ENCODE measurements at regions not wholly inside any gene's neighbourhood (a gene's known extent, or its start where the extent isn't known, plus 50 kb on each side); places are given as distances from the start of the nearest gene placed in this dataset.

- no TSS peak for BruUV-seq (replicated peaks)
- H3K27me3 Mint-ChIP-seq (ENCODE audit: unreplicated experiment), result peaks cover 76% of the 10 kb centered on the region
- H3K4me1 Mint-ChIP-seq (ENCODE audit: low read depth, unreplicated experiment), result no peaks in the 10 kb centered on the region
- no peak overlapping the region for H3K27ac Mint-ChIP-seq (ENCODE audit: unreplicated experiment)
- intact Hi-C loops (cut with micrococcal nuclease; ENCODE audit: unreplicated experiment), result no loop called here
- no peak for TF ChIP-seq CTCF (IDR thresholded peaks at IDR 0.05; ENCODE audit: unreplicated experiment)
- CTCF ChIA-PET, result no interaction called here
- no peaks in the 10 kb centered on the region for H3K36me3 Mint-ChIP-seq (ENCODE audit: insufficient read depth, unreplicated experiment)
- no peak overlapping the region for H3K4me3 Mint-ChIP-seq (ENCODE audit: low read depth, unreplicated experiment)
- DNase-seq, result no peak
- H3K9me3 Mint-ChIP-seq (ENCODE audit: low read depth, unreplicated experiment), result peaks cover 4% of the 10 kb centered on the region
Measured at GRCh38 chr1:5686925-5687706, 305.1 kb downstream of the NPHP4 start.

GRCh38 chr1:5686195-5686594, 306.0 kb downstream of the NPHP4 start:
- peaks cover 4% of the 10 kb centered on the region for H3K9me3 Mint-ChIP-seq (ENCODE audit: low read depth, unreplicated experiment)
- no peaks in the 10 kb centered on the region for H3K36me3 Mint-ChIP-seq (ENCODE audit: insufficient read depth, unreplicated experiment)
- H3K4me3 Mint-ChIP-seq (ENCODE audit: low read depth, unreplicated experiment), result no peak overlapping the region
- no TSS peak for BruUV-seq (replicated peaks)
- no peak overlapping the region for H3K27ac Mint-ChIP-seq (ENCODE audit: unreplicated experiment)
- H3K27me3 Mint-ChIP-seq (ENCODE audit: unreplicated experiment), result peaks cover 67% of the 10 kb centered on the region
- H3K4me1 Mint-ChIP-seq (ENCODE audit: low read depth, unreplicated experiment), result no peaks in the 10 kb centered on the region
- CTCF ChIA-PET, result no interaction called here
- no peak for DNase-seq
- intact Hi-C loops (cut with micrococcal nuclease; ENCODE audit: unreplicated experiment), result no loop called here
- no peak for TF ChIP-seq CTCF (IDR thresholded peaks at IDR 0.05; ENCODE audit: unreplicated experiment)

- peaks cover 4% of the 10 kb centered on the region for H3K9me3 Mint-ChIP-seq (ENCODE audit: low read depth, unreplicated experiment)
- no peak overlapping the region for H3K4me3 Mint-ChIP-seq (ENCODE audit: low read depth, unreplicated experiment)
- intact Hi-C loops (cut with micrococcal nuclease; ENCODE audit: unreplicated experiment), result no loop called here
- no peak overlapping the region for H3K27ac Mint-ChIP-seq (ENCODE audit: unreplicated experiment)
- peaks cover 60% of the 10 kb centered on the region for H3K27me3 Mint-ChIP-seq (ENCODE audit: unreplicated experiment)
- BruUV-seq (replicated peaks), result no TSS peak
- CTCF ChIA-PET, result no interaction called here
- no peaks in the 10 kb centered on the region for H3K4me1 Mint-ChIP-seq (ENCODE audit: low read depth, unreplicated experiment)
- DNase-seq, result no peak
- H3K36me3 Mint-ChIP-seq (ENCODE audit: insufficient read depth, unreplicated experiment), result no peaks in the 10 kb centered on the region
- TF ChIP-seq CTCF (IDR thresholded peaks at IDR 0.05; ENCODE audit: unreplicated experiment), result no peak
Measured at GRCh38 chr1:5685446-5686040, 306.7 kb downstream of the NPHP4 start.

GRCh38 chr1:5684791-5685190, 307.4 kb downstream of the NPHP4 start:
- BruUV-seq (replicated peaks), result no TSS peak
- TF ChIP-seq CTCF (IDR thresholded peaks at IDR 0.05; ENCODE audit: unreplicated experiment), result no peak
- peaks cover 53% of the 10 kb centered on the region for H3K27me3 Mint-ChIP-seq (ENCODE audit: unreplicated experiment)
- no peaks in the 10 kb centered on the region for H3K4me1 Mint-ChIP-seq (ENCODE audit: low read depth, unreplicated experiment)
- H3K36me3 Mint-ChIP-seq (ENCODE audit: insufficient read depth, unreplicated experiment), result no peaks in the 10 kb centered on the region
- H3K4me3 Mint-ChIP-seq (ENCODE audit: low read depth, unreplicated experiment), result no peak overlapping the region
- no peak for DNase-seq
- CTCF ChIA-PET, result no interaction called here
- no peak overlapping the region for H3K27ac Mint-ChIP-seq (ENCODE audit: unreplicated experiment)
- peaks cover 4% of the 10 kb centered on the region for H3K9me3 Mint-ChIP-seq (ENCODE audit: low read depth, unreplicated experiment)
- intact Hi-C loops (cut with micrococcal nuclease; ENCODE audit: unreplicated experiment), result no loop called here
